ENCODE measurements at regions not wholly inside any gene's neighbourhood (a gene's known extent, or its start where the extent isn't known, plus 50 kb on each side); places are given as distances from the start of the nearest gene placed in this dataset.
A peak's percentile ranks its signal among the peaks of the same experiment; 100 is the strongest.

- TF ChIP-seq CTCF (IDR thresholded peaks at IDR 0.05; ENCODE audit: insufficient read depth, low read depth, low read length) = no peak
- DNase-seq (ENCODE audit: low read depth) = no peak
- no peak overlapping the region for H3K4me3 ChIP-seq (ENCODE audit: low read depth, low read length)
These were observed 760.7 kb upstream of the SLITRK6 start for GRCh38 chr13:86559901-86560300.

DNA sequence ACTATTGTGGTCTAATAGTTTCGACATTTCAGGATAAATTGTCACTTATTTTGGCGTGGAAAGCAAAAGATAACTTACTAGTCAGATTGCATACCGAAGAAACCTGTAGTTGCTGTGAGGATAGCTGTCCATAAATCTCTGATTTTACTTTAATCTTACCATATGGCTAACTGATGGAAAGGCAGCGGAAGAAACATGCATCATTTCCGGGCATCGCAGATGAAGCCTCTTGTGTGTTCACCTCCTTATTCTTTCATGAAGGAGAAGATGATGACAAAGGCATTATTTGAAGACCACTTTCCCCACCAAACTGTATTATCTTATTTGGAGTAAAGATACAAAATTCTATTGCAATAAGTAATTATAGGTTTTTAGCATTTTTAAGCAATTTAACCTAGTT, 763.6 kb upstream of the SLITRK6 start:
- H3K4me3 ChIP-seq (ENCODE audit: low read depth, low read length) = no peak overlapping the region
- no peak for TF ChIP-seq CTCF (IDR thresholded peaks at IDR 0.05; ENCODE audit: insufficient read depth, low read depth, low read length)
- DNase-seq (ENCODE audit: low read depth) = no peak

GRCh38 chr13:86563308-86563707, 764.1 kb upstream of the SLITRK6 start:
- H3K4me3 ChIP-seq (ENCODE audit: low read depth, low read length) = no peak overlapping the region
- no peak for DNase-seq (ENCODE audit: low read depth)
- no peak for TF ChIP-seq CTCF (IDR thresholded peaks at IDR 0.05; ENCODE audit: insufficient read depth, low read depth, low read length)

GRCh38 chr13:86567119-86567518, 767.9 kb upstream of the SLITRK6 start:
- peak; percentile 5 for TF ChIP-seq CTCF (IDR thresholded peaks at IDR 0.05; ENCODE audit: insufficient read depth, low read depth, low read length)
- DNase-seq (ENCODE audit: low read depth) = no peak
- no peak overlapping the region for H3K4me3 ChIP-seq (ENCODE audit: low read depth, low read length)

- DNase-seq (ENCODE audit: low read depth) = no peak
- H3K4me3 ChIP-seq (ENCODE audit: low read depth, low read length) = no peak overlapping the region
- TF ChIP-seq CTCF (IDR thresholded peaks at IDR 0.05; ENCODE audit: insufficient read depth, low read depth, low read length) = no peak
These were observed 769.9 kb upstream of the SLITRK6 start for GRCh38 chr13:86569119-86569518.

DNA sequence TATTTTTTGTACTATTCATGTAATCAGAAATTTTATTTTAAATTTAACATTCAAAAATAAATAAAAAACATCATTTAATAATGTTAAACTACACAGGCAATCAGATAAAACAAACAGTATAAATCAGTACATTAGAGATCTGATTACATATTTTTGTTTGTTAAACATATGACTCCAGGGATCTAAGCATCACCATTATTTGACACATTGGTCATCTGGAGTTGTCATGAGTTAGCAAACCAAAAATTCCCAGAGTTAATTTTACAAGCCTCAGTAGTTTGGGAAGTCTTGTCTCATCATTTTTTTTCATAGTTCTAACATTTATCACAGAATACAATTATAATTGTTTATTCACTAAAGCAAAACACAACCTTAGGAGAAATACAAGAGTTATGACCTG, 770.8 kb upstream of the SLITRK6 start:
- TF ChIP-seq CTCF (IDR thresholded peaks at IDR 0.05; ENCODE audit: insufficient read depth, low read depth, low read length) = no peak
- DNase-seq (ENCODE audit: low read depth) = no peak
- no peak overlapping the region for H3K4me3 ChIP-seq (ENCODE audit: low read depth, low read length)

DNA sequence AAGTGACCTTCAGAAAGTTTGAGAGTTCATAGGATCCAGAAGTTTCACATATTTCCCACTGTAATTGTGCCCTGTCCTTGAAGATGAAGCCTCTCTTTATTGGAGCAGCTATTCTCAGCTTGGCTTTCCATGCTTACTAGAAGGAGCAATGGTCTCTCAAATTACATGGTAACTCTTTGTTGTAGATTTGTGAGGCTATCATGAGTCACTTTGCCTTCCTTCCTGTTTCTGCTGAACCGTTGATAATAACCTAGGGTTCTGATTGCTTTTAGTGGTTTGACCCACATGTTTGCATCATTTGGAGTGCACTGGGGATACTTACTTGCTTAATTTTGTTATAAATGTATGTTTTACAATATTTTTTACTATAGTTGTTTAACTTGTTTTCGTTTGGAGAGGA, 772.9 kb upstream of the SLITRK6 start:
- TF ChIP-seq CTCF (IDR thresholded peaks at IDR 0.05; ENCODE audit: insufficient read depth, low read depth, low read length) = no peak
- H3K4me3 ChIP-seq (ENCODE audit: low read depth, low read length) = no peak overlapping the region
- DNase-seq (ENCODE audit: low read depth) = no peak
